Natural killer cell (primary cell): ENCODE measurements at regions not wholly inside any gene's neighbourhood (a gene's known extent, or its start where the extent isn't known, plus 50 kb on each side); places are given as distances from the start of the nearest gene placed in this dataset.

Source experiments
- ATAC-seq, 3 donors: fragments of 150-1000 bp in 2 of 3; fragments of 200-7000 bp in 1 of 3; cut with Tn5 transposase; 1 replicate in 1 of 3; 2 replicates in 2 of 3; pipeline ENCODE4 v1.10.0; 2021; ENCODE audit warnings: mild to moderate bottlenecking in 2 of 3, moderate library complexity in 2 of 3
- DNase-seq, 2 donors: peaks; one replicate each; pipeline versions ENCODE4 v3.0.0 to v3.0.0-alpha.2; 2013 to 2021; ENCODE audit warnings: mixed read lengths in 1 of 2
- H3K27ac ChIP-seq: one replicate; pipeline ENCODE4 v1.5.1; 2013; ENCODE audit warnings: mild to moderate bottlenecking, low read length
- H3K27me3 ChIP-seq: one replicate; pipeline ENCODE4 v1.6.1; 2013; ENCODE audit warnings: low read length; ENCODE audit not compliant: control insufficient read depth, insufficient read depth
- H3K36me3 ChIP-seq: one replicate; pipeline ENCODE4 v1.6.1; 2013; ENCODE audit warnings: low read length; ENCODE audit not compliant: control insufficient read depth, insufficient read depth
- H3K4me1 ChIP-seq: one replicate; pipeline ENCODE4 v1.6.1; 2013; ENCODE audit warnings: low read length; ENCODE audit not compliant: control insufficient read depth, insufficient read depth
- H3K4me3 ChIP-seq: one replicate; pipeline ENCODE4 v1.5.1; 2013; ENCODE audit warnings: low read length
- H3K9me3 ChIP-seq: one replicate; pipeline ENCODE4 v1.6.1; 2013; ENCODE audit warnings: low read length; ENCODE audit not compliant: control insufficient read depth, insufficient read depth
- H3K27ac Mint-ChIP-seq, 2 donors: one replicate each; pipeline ENCODE4 v1.8.0; 2022; ENCODE audit warnings: mild to moderate bottlenecking in 2 of 2, mixed read lengths in 2 of 2, moderate library complexity in 1 of 2
- H3K27me3 Mint-ChIP-seq, 2 donors: one replicate each; pipeline ENCODE4 v1.8.0; 2022; ENCODE audit warnings: low read depth in 2 of 2, mixed read lengths in 2 of 2
- H3K36me3 Mint-ChIP-seq: one replicate; pipeline ENCODE4 v1.8.0; 2022; ENCODE audit warnings: mixed read lengths
- H3K4me1 Mint-ChIP-seq, 2 donors: one replicate each; pipeline ENCODE4 v1.8.0; 2022; ENCODE audit warnings: mixed read lengths in 2 of 2
- H3K4me3 Mint-ChIP-seq: one replicate; pipeline ENCODE4 v1.8.0; 2022; ENCODE audit warnings: mild to moderate bottlenecking, moderate library complexity, mixed read lengths
- H3K9me3 Mint-ChIP-seq, 2 donors: one replicate each; pipeline ENCODE4 v1.8.0; 2022; ENCODE audit warnings: mixed read lengths in 2 of 2
- WGBS: methylation state at CpG from one replicate; pipeline ENCODE4 v1.1.7; 2013; ENCODE audit warnings: missing lambda C conversion rate; ENCODE audit not compliant: insufficient coverage; 5-methylcytosine and 5-hydroxymethylcytosine counted together
- intact Hi-C: fragments of 100-400 bp; cut with micrococcal nuclease; formaldehyde crosslinking; loops from one replicate; pipeline ENCODE4 v1.14.2; 2022
- TF ChIP-seq, protein P1 (sequence below): fragments of 200-600 bp; IDR thresholded peaks from one replicate; pipeline ENCODE4 v1.8.0; 2022; ENCODE audit warnings: antibody characterized with exemption

DNA sequence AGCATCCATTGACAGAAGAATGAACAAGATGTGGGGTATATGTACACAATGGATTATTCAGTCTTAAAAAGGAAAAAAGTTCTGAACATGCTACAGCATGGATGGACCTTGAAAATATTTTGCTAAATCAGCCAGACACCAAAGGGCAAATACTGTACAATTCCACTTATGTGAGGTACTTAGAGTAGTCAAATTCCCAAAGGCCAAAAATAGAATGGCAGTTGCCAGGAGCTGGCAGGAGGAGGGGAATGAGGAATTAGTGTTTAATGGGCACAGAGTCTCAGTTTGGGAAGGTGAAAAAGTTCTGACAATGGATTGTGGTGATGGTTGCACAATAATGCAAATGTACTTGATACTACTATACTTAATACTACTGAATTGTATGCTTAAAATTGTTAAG lies 193.2 kb downstream of the MBD2 start:
- H3K4me1 ChIP-seq: no peaks in the 10 kb centered on the region
- H3K27ac Mint-ChIP-seq: no peak overlapping the region
- no peak for DNase-seq
- no peaks in the 10 kb centered on the region for H3K4me1 Mint-ChIP-seq
- H3K9me3 ChIP-seq: no peaks in the 10 kb centered on the region
- H3K9me3 Mint-ChIP-seq: peaks cover 0 to 4% of the 10 kb centered on the region in 2 donors
- H3K36me3 ChIP-seq: no peaks in the 10 kb centered on the region
- no peak for ATAC-seq
- H3K27me3 ChIP-seq: no peaks in the 10 kb centered on the region
- no peaks in the 10 kb centered on the region for H3K27me3 Mint-ChIP-seq
- no peak overlapping the region for H3K4me3 Mint-ChIP-seq
- TF ChIP-seq, protein P1, sequence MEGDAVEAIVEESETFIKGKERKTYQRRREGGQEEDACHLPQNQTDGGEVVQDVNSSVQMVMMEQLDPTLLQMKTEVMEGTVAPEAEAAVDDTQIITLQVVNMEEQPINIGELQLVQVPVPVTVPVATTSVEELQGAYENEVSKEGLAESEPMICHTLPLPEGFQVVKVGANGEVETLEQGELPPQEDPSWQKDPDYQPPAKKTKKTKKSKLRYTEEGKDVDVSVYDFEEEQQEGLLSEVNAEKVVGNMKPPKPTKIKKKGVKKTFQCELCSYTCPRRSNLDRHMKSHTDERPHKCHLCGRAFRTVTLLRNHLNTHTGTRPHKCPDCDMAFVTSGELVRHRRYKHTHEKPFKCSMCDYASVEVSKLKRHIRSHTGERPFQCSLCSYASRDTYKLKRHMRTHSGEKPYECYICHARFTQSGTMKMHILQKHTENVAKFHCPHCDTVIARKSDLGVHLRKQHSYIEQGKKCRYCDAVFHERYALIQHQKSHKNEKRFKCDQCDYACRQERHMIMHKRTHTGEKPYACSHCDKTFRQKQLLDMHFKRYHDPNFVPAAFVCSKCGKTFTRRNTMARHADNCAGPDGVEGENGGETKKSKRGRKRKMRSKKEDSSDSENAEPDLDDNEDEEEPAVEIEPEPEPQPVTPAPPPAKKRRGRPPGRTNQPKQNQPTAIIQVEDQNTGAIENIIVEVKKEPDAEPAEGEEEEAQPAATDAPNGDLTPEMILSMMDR: no peak
- H3K27ac ChIP-seq: no peak overlapping the region
- no peak overlapping the region for H3K4me3 ChIP-seq
- no peaks in the 10 kb centered on the region for H3K36me3 Mint-ChIP-seq
- intact Hi-C loops: no loop called here

DNA sequence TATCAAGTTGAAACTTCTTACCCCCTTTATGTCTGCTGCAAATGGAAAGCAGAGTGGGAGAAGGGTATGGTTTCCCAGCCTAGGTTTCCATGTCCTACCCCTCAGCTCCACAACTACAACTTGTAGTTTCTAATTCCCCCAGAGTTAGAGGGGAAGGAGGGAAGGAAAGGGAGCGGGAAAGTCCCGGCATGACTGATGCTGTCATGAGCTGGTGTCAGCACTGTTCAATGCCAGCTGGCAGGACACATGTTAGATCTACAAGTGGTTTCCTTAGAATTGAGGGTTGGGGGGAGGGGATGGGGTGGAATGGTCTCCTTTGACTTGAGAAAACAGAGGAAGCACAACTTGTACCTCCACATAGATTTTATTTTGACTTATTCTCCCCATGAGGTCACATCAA lies 194.0 kb downstream of the MBD2 start:
- WGBS: 100% methylated on average over 2 of the region's 2 CpGs
- ATAC-seq (no peak), DNase-seq (no peak)
- H3K4me3 Mint-ChIP-seq: no peak overlapping the region
- peaks cover 0 to 7% of the 10 kb centered on the region in 2 donors for H3K9me3 Mint-ChIP-seq
- H3K36me3 Mint-ChIP-seq: no peaks in the 10 kb centered on the region
- H3K27me3 ChIP-seq: no peaks in the 10 kb centered on the region
- no peak overlapping the region for H3K27ac Mint-ChIP-seq
- H3K4me3 ChIP-seq: no peak overlapping the region
- no peak overlapping the region for H3K27ac ChIP-seq
- no peaks in the 10 kb centered on the region for H3K36me3 ChIP-seq
- TF ChIP-seq, protein P1: no peak
- H3K4me1 Mint-ChIP-seq: no peaks in the 10 kb centered on the region
- H3K4me1 ChIP-seq: no peaks in the 10 kb centered on the region
- intact Hi-C loops: no loop called here
- no peaks in the 10 kb centered on the region for H3K9me3 ChIP-seq
- no peaks in the 10 kb centered on the region for H3K27me3 Mint-ChIP-seq

DNA sequence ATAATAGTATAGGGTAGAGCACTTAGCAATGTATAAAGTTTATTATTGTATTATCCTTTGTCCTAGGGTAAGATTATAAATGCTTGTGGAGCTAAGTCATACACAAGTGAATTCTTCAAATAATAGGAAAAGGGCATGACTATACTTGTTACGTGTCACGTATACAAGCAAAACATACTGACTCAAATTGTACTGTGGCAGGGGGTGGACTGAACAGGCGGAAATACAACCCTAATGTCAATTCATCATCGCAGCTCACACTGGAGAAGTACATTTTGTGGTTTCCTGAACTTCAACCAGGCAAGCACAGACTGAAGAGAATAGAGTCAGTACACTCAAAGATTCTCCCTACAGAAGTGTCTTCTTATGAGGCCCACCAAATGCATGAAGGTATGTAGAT lies 201.0 kb downstream of the MBD2 start:
- 17% methylated on average over 4 of the region's 4 CpGs for WGBS
- intact Hi-C loops: no loop called here
- Mint-ChIP-seq H3K4me1 (no peaks in the 10 kb centered on the region), H3K4me3 (no peak overlapping the region), H3K36me3 (no peaks in the 10 kb centered on the region), H3K27me3 (no peaks in the 10 kb centered on the region), H3K9me3 (peaks cover 0 to 7% of the 10 kb centered on the region in 2 donors), H3K27ac (no peak overlapping the region)
- H3K9me3 ChIP-seq: no peaks in the 10 kb centered on the region
- DNase-seq (no peak), ATAC-seq (no peak)
- TF ChIP-seq, protein P1: no peak
- H3K4me3 ChIP-seq: no peak overlapping the region
- H3K36me3 ChIP-seq: no peaks in the 10 kb centered on the region
- H3K27ac ChIP-seq: no peak overlapping the region
- no peaks in the 10 kb centered on the region for H3K27me3 ChIP-seq
- no peaks in the 10 kb centered on the region for H3K4me1 ChIP-seq

DNA sequence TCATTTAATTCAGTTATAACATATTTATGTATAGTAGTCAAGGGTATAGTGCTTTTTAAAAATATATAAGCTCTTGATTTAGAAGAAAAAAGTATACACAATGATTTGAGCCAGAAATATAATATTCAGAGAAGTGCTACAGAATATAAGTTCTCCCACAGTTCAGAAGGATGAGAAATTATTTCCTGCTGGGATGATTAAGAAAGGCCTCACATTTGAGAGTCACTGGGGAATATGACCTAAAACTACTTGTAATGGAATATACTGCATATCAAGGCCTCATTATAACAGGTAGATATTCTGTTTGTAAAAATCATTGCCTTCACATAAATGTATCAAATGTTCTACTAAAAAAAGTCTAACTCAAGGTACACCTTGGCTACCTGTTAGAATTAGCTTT lies 203.5 kb downstream of the MBD2 start:
- Histone ChIP-seq H3K4me1 (no peaks in the 10 kb centered on the region), H3K9me3 (no peaks in the 10 kb centered on the region), H3K27me3 (no peaks in the 10 kb centered on the region), H3K36me3 (no peaks in the 10 kb centered on the region), H3K27ac (no peak overlapping the region), H3K4me3 (no peak overlapping the region)
- Mint-ChIP-seq H3K4me1 (no peaks in the 10 kb centered on the region), H3K27ac (no peak overlapping the region), H3K9me3 (peaks cover 0 to 16% of the 10 kb centered on the region in 2 donors), H3K36me3 (peaks cover 9% of the 10 kb centered on the region), H3K4me3 (no peak overlapping the region), H3K27me3 (no peaks in the 10 kb centered on the region)
- TF ChIP-seq, protein P1: no peak
- intact Hi-C loops: no loop called here
- no peak for DNase-seq
- no peak for ATAC-seq
